ENCODE measurements at regions not wholly inside any gene's neighbourhood (a gene's known extent, or its start where the extent isn't known, plus 50 kb on each side); places are given as distances from the start of the nearest gene placed in this dataset.
"Not testable (repeated sequence)": the region's sequence is repeated elsewhere in the genome, so short reads cannot be mapped to it uniquely, and the experiment has no call there.

- Histone ChIP-seq H3K4me3 (ENCODE audit: low read depth in 1 of 2, low read length in 2 of 2) (no peak overlapping the region), H3K4me1 (ENCODE audit: insufficient read depth, low read length) (no peaks in the 10 kb centered on the region), H3K27me3 (ENCODE audit: control insufficient read depth in 1 of 2, insufficient read depth in 2 of 2, low read length in 2 of 2) (no peaks in the 10 kb centered on the region), H3K27ac (ENCODE audit: low read depth, low read length) (no peak overlapping the region), H3K36me3 (ENCODE audit: insufficient read depth, low read length) (no peaks in the 10 kb centered on the region), H3K9ac (ENCODE audit: low read length) (no peak overlapping the region), H3K9me3 (ENCODE audit: low read length) (no peaks in the 10 kb centered on the region)
Measured at GRCh38 chr10:28890121-28890950, 213.0 kb downstream of the BAMBI start.

DNA sequence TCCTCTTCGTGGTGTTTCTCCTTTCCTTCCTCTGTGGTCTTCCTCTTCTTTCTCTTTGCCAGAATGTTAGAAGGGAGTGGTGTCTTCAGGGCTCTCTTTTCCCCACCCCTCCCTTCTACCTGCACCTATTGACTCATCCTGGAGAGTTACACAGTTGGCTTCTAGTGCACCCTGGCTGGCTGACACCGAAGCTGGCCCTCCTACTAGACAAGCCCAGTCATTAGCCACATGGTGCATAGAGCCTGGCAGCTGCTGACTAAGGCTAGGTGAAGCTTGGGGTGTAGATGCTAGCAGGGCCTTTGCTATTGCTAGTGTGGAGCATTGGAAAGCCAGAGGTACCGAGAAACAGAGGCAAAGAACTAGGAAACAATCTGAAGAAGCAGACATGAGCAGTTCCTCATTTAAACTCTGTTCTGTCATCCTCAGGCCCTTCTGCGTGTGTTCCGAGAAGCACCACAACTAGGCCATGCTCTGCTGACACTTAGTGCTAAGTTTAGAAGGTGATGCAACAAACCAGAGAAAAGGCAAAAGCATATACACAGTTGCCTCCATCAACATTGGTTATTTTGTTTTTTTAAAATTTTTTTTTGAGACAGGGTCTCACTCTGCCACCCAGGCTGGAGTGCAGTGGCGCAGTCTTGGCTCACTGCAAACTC lies 213.9 kb downstream of the BAMBI start:
- Histone ChIP-seq H3K4me3 (ENCODE audit: low read depth in 1 of 2, low read length in 2 of 2) (no peak overlapping the region), H3K9me3 (ENCODE audit: low read length) (no peaks in the 10 kb centered on the region), H3K27ac (ENCODE audit: low read depth, low read length) (no peak overlapping the region), H3K9ac (ENCODE audit: low read length) (no peak overlapping the region), H3K27me3 (ENCODE audit: control insufficient read depth in 1 of 2, insufficient read depth in 2 of 2, low read length in 2 of 2) (no peaks in the 10 kb centered on the region), H3K4me1 (ENCODE audit: insufficient read depth, low read length) (no peaks in the 10 kb centered on the region), H3K36me3 (ENCODE audit: insufficient read depth, low read length) (no peaks in the 10 kb centered on the region)

- Histone ChIP-seq H3K4me1 (ENCODE audit: insufficient read depth, low read length) (no peaks in the 10 kb centered on the region), H3K9me3 (ENCODE audit: low read length) (no peaks in the 10 kb centered on the region), H3K27me3 (ENCODE audit: control insufficient read depth in 1 of 2, insufficient read depth in 2 of 2, low read length in 2 of 2) (no peaks in the 10 kb centered on the region), H3K36me3 (ENCODE audit: insufficient read depth, low read length) (no peaks in the 10 kb centered on the region), H3K27ac (ENCODE audit: low read depth, low read length) (no peak overlapping the region), H3K4me3 (ENCODE audit: low read depth in 1 of 2, low read length in 2 of 2) (no peak overlapping the region), H3K9ac (ENCODE audit: low read length) (no peak overlapping the region)
Measured at GRCh38 chr10:28892818-28893547, 215.7 kb downstream of the BAMBI start.

DNA sequence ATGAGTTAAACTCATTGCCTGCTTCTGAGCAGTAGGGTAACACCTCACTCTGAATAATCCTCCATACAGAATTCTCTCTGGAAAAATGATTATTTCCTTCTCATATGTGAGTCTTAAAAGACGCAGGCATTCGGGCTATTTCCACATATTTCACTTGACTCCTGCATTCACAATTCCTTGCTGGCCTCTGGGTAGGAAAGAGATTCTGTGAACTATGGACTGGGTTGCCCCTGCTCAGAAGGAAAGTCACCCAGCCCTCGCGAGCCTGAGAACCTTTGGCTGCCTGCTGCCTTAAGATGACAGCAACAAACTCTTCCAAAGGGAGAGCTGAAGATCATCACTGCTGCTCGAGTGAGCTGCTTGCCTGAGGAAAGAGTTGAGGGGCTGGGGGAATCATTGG lies 216.8 kb downstream of the BAMBI start:
- Histone ChIP-seq H3K9me3 (ENCODE audit: low read length) (no peaks in the 10 kb centered on the region), H3K4me3 (ENCODE audit: low read depth in 1 of 2, low read length in 2 of 2) (no peak overlapping the region), H3K4me1 (ENCODE audit: insufficient read depth, low read length) (no peaks in the 10 kb centered on the region), H3K27ac (ENCODE audit: low read depth, low read length) (no peak overlapping the region), H3K9ac (ENCODE audit: low read length) (no peak overlapping the region), H3K36me3 (ENCODE audit: insufficient read depth, low read length) (no peaks in the 10 kb centered on the region), H3K27me3 (ENCODE audit: control insufficient read depth in 1 of 2, insufficient read depth in 2 of 2, low read length in 2 of 2) (no peaks in the 10 kb centered on the region)

DNA sequence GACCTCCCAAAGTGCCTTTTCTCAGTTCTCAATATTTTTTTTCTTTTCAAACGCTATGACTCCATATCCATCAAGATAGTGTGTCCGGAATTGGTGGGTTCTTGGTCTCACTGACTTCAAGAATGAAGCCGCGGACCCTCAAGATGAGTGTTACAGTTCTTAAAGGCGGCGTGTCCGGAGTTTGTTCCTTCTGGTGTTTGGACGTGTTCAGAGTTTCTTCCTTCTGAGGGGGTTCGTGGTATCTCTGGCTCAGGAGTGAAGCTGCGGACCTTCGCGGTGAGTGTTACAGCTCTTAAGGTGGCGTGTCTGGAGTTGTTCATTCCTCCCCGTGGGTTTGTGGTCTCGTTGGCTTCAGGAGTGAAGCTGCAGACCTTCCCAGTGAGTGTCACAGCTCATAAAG lies 218.3 kb downstream of the BAMBI start:
- not testable (repeated sequence) for H3K4me1 ChIP-seq (ENCODE audit: insufficient read depth, low read length); H3K9ac ChIP-seq (ENCODE audit: low read length); H3K36me3 ChIP-seq (ENCODE audit: insufficient read depth, low read length); H3K27ac ChIP-seq (ENCODE audit: low read depth, low read length); H3K27me3 ChIP-seq (ENCODE audit: control insufficient read depth in 1 of 2, insufficient read depth in 2 of 2, low read length in 2 of 2); H3K9me3 ChIP-seq (ENCODE audit: low read length); H3K4me3 ChIP-seq (ENCODE audit: low read depth in 1 of 2, low read length in 2 of 2)

DNA sequence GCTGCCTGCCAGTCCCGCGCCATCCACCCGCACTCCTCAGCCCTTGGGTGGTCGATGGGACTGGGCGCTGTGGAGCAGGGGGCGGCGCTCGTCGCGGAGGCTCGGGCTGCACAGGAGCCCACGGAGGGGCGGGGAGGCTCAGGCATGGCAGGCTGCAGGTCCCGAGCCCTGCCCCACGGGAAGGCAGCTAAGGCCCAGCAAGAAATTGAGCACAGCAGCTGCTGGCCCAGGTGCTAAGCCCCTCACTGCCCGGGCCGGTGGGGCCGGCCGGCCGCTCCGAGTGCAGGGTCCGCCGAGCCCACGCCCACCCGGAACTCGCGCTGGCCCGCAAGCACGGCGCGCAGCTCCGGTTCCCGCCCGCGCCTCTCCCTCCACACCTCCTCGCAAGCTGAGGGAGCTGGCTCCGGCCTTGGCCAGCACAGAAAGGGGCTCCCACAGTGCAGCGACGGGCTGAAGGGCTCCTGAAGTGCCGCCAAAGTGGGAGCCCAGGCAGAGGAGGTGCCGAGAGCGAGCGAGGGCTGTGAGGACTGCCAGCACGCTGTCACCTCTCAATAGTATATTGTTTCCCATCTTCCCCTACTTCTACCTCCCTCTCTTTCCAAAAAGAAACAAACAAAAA lies 219.6 kb downstream of the BAMBI start:
- H3K4me1 ChIP-seq (ENCODE audit: insufficient read depth, low read length); H3K9me3 ChIP-seq (ENCODE audit: low read length); H3K4me3 ChIP-seq (ENCODE audit: low read depth in 1 of 2, low read length in 2 of 2); H3K27ac ChIP-seq (ENCODE audit: low read depth, low read length); H3K36me3 ChIP-seq (ENCODE audit: insufficient read depth, low read length); H3K27me3 ChIP-seq (ENCODE audit: control insufficient read depth in 1 of 2, insufficient read depth in 2 of 2, low read length in 2 of 2); H3K9ac ChIP-seq (ENCODE audit: low read length): not testable (repeated sequence)

DNA sequence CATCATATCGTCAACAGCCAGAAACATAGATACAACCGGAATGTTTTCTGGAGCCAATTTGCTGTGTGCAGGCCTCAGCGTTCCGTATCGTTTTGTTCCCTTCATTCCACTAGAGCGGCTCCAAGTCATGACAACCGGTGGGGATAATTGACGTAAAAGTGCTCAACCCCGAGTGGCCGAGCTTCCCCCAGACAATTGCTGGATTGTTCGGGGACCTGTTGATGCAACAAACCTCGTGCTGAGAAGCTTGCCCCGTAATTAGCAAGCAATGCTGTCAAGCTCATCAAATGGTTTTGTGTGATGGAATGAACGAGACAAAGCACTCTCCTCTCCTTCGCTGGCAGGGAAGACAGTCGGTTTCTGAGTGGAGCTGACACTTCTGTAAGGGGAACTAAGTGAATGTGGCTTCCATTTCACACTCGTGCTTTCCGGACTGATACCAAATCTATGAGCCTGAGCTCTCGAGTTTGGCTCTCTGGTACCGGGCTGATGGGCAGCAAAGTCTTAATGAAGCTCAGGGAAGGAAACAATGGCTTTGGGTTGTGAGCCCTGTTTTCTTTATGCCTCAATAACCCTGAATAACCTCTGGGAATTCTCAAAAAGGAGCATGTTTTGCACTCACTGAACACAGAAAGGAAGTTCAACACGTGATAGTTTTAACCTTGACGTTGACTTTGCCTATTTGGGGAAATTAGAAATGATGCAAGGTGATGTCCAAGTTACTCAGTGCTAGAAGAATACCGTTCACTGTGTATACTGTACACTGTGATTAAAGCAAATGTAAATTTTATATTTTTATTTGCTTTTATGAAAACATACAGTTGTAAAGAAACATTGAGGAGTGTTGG lies 220.5 kb downstream of the BAMBI start:
- Histone ChIP-seq H3K4me1 (ENCODE audit: insufficient read depth, low read length) (no peaks in the 10 kb centered on the region), H3K36me3 (ENCODE audit: insufficient read depth, low read length) (no peaks in the 10 kb centered on the region), H3K27ac (ENCODE audit: low read depth, low read length) (no peak overlapping the region), H3K9me3 (ENCODE audit: low read length) (no peaks in the 10 kb centered on the region), H3K27me3 (ENCODE audit: control insufficient read depth in 1 of 2, insufficient read depth in 2 of 2, low read length in 2 of 2) (no peaks in the 10 kb centered on the region), H3K9ac (ENCODE audit: low read length) (no peak overlapping the region), H3K4me3 (ENCODE audit: low read depth in 1 of 2, low read length in 2 of 2) (no peak overlapping the region)

- H3K27me3 ChIP-seq (ENCODE audit: control insufficient read depth in 1 of 2, insufficient read depth in 2 of 2, low read length in 2 of 2) = no peaks in the 10 kb centered on the region
- H3K9me3 ChIP-seq (ENCODE audit: low read length) = no peaks in the 10 kb centered on the region
- H3K4me3 ChIP-seq (ENCODE audit: low read depth in 1 of 2, low read length in 2 of 2) = no peak overlapping the region
- no peaks in the 10 kb centered on the region for H3K4me1 ChIP-seq (ENCODE audit: insufficient read depth, low read length)
- H3K9ac ChIP-seq (ENCODE audit: low read length) = no peak overlapping the region
- H3K36me3 ChIP-seq (ENCODE audit: insufficient read depth, low read length) = no peaks in the 10 kb centered on the region
- no peak overlapping the region for H3K27ac ChIP-seq (ENCODE audit: low read depth, low read length)
Measured at GRCh38 chr10:28902215-28902614, 224.9 kb downstream of the BAMBI start.

- Histone ChIP-seq H3K36me3 (ENCODE audit: insufficient read depth, low read length) (no peaks in the 10 kb centered on the region), H3K27ac (ENCODE audit: low read depth, low read length) (no peak overlapping the region), H3K9ac (ENCODE audit: low read length) (no peak overlapping the region)
Measured at GRCh38 chr10:28903063-28903462, 225.7 kb downstream of the BAMBI start.

GRCh38 chr10:28903736-28904135 lies 226.4 kb downstream of the BAMBI start:
- H3K9ac ChIP-seq (ENCODE audit: low read length) = no peak overlapping the region
- H3K4me1 ChIP-seq (ENCODE audit: insufficient read depth, low read length) = no peaks in the 10 kb centered on the region
- H3K4me3 ChIP-seq (ENCODE audit: low read depth in 1 of 2, low read length in 2 of 2) = no peak overlapping the region
- no peak overlapping the region for H3K27ac ChIP-seq (ENCODE audit: low read depth, low read length)
- no peaks in the 10 kb centered on the region for H3K27me3 ChIP-seq (ENCODE audit: control insufficient read depth in 1 of 2, insufficient read depth in 2 of 2, low read length in 2 of 2)
- no peaks in the 10 kb centered on the region for H3K36me3 ChIP-seq (ENCODE audit: insufficient read depth, low read length)
- no peaks in the 10 kb centered on the region for H3K9me3 ChIP-seq (ENCODE audit: low read length)

More at GRCh38 chr10:28903063-28903462, 225.7 kb downstream of the BAMBI start:
- Histone ChIP-seq H3K4me3 (ENCODE audit: low read depth in 1 of 2, low read length in 2 of 2) (no peak overlapping the region), H3K4me1 (ENCODE audit: insufficient read depth, low read length) (no peaks in the 10 kb centered on the region), H3K27me3 (ENCODE audit: control insufficient read depth in 1 of 2, insufficient read depth in 2 of 2, low read length in 2 of 2) (no peaks in the 10 kb centered on the region), H3K9me3 (ENCODE audit: low read length) (no peaks in the 10 kb centered on the region)

Data from muscle layer of colon (tissue), 2 donors.